ENCODE measurements at regions not wholly inside any gene's neighbourhood (a gene's known extent, or its start where the extent isn't known, plus 50 kb on each side); places are given as distances from the start of the nearest gene placed in this dataset.
"Not testable (repeated sequence)": the region's sequence is repeated elsewhere in the genome, so short reads cannot be mapped to it uniquely, and the experiment has no call there.

DNA sequence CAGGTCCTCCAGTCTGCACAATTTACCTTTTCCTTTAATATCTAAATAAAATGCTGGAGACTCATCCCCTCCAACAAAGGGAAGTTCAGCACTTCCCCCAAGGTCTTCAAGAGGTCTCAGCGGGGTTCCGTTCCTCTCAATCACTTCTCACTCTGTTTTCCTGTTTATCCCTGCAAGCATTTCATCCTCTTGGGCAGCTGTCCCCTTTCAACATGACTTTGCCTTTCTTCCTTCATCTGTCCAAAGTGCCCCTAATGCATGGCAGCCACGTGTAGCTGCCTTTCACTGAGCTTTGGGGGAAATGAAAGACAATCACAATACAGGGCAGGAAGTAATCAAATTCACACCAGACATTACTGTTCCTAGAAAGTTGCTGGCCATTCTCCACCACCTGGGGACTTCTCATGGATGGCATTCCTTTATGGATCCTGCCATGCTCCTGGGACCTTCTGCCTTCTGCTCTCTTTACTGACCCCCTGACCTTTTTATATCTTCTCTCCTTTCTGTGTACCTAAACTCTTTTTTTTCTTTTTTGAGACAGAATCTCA, 79.7 kb upstream of the USP9X start:
- DNase-seq: no peak

- peak; percentile 1 for DNase-seq
Observed at GRCh38 chrX:41009850-41010846, 75.1 kb upstream of the USP9X start.

DNA sequence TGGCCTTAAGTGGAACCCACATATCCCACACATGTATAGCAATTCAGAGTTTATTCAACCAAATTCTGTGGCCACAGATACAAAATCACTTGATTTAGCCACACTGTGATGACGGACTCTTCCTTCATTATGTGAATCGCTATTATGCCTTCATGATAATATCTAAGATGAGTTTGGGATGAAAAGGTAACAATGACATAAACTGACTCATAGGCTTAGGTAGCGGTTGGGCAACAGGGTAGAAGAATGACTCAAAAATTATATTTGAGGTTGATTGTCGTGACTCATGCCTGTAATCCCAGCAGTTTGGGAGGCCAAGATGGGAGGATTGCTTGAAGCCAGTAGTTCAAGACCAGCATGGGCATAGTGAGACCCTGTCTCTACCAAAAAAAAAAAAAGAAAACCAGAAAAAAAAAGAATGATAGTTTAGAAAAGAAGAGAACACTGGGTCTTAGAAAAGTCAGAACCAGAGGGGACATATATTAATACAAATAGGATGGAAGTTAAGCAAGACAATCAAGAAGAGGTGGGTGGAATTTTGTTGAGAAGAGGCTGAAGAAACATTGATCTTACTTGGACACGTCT, 70.4 kb upstream of the USP9X start:
- no peak for DNase-seq

- DNase-seq: not testable (repeated sequence)
Observed at GRCh38 chrX:41017785-41018184, 67.5 kb upstream of the USP9X start.

DNA sequence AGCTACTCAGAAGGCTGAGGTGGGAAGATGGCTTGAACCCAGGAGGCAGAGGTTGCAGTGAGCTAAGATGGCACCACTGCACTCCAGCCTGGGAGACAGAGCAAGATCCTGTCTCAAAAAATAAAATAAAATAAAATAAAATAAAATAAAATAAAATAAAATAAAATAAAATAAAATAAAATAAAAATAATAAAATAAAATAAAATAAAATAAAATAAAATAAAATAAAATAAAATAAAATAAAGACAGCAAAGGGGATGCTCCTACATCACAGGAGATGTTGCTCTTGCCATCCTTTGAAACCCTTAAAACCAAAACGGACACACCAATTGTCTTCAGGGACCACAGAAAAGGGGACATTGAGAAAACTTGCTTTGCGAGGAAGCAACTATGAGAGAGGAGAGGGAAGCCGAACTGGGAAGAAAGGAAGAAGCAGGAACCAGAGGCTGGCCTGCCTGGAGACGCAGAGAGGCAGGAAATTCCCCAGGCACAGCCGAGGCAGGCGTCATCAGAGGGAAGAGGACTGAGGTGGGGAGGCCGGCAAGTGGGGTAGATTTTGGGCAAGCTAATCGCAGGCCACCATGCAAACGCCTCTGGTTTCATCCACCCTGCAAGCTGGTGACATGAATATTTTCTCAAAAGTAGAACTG, 66.7 kb upstream of the USP9X start:
- DNase-seq: not testable (repeated sequence)

DNA sequence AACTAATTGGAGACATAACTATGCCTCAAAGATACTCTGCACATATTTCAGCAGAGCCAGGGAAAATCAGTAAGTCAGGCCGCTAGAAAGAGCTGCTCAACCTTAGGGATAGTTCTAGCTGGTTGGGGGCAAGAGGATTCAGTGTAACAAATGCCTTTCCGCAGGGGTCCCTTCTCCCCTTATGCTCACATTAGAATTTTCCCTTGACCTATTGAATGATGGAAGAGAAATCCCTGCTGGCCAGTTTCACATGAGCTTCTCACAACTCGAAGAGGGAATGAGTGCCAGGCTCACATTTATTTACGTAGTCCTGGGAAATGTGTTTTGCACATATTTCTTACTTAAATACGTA, 66.2 kb upstream of the USP9X start:
- no peak for DNase-seq

DNA sequence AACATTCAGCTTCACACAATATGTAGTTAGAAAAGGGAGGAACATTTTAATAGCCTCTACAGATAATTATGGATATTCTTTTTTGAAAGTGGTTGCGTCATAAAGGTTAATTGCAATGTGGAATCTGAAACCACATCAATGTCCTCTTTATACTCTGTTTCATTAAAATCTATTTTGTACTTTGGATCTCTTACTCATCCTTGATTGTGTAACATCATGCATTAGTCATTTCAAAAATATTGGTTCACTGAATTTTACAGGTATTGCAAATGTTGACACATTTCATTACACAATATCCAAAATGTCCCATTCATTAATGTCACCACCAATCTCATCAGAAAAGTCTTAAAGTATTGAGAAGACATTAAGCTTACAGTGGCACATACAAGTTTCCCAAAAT, 62.7 kb upstream of the USP9X start:
- no peak for DNase-seq

GRCh38 chrX:41023098-41023497, 62.1 kb upstream of the USP9X start:
- no peak for DNase-seq

DNA sequence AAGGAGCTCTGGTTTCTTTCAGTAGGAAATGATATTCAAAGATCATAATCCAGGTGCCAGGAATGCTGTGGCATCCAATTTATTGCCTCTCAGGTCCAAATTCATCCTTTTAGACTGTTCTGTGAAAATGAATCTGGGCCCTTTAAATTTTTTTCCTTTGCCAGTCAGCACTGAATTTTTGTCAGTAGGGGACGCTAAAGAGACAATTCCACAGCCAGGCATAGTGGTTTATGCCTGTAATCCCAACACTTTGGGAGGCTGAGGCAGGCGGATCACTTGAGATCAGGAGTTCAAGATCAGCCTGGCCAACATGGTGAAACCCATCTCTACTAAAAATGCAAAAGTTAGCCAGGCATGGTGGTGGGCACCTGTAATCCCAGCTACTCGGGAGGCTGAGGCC, 60.9 kb upstream of the USP9X start:
- not testable (repeated sequence) for DNase-seq

DNA sequence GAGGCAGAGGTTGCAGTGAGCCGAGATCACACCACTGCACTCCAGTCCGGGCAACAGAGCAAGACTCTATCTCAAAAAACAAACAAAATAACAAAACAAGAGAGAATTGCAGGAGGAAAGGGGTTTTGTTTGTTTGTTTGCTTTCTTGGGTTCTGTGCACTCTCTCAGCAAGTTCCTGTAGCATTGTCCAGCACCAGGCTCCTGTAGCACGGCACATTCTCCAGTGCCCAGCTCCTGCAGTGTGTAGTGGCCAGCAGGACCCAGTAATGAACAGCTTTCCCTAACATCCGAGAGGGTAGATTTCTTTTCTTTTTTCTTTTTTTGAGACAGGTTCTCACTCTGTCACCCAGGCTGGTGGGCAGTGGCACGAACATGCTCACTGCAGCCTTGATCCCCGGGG, 60.5 kb upstream of the USP9X start:
- DNase-seq: no peak

GRCh38 chrX:41025926-41026701, 59.1 kb upstream of the USP9X start:
- no peak for DNase-seq

DNA sequence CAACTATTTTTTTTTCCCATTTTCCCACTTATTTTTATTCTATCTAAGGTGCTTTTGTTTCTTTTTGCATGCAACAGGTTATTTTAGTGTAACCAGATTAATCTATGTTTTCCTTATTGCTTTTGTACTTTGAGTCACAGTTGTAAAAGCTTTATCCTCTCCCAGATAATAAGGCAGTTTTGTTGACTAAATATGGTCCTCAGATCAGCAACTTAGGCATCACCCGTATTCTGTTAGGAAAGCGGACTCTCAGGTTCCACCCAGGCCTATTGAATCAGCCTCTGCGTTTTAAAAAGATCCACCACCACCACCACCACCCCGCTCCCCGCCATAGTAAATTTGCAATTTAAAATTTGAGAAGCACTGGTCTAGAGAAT, 58.6 kb upstream of the USP9X start:
- DNase-seq: no peak

DNA sequence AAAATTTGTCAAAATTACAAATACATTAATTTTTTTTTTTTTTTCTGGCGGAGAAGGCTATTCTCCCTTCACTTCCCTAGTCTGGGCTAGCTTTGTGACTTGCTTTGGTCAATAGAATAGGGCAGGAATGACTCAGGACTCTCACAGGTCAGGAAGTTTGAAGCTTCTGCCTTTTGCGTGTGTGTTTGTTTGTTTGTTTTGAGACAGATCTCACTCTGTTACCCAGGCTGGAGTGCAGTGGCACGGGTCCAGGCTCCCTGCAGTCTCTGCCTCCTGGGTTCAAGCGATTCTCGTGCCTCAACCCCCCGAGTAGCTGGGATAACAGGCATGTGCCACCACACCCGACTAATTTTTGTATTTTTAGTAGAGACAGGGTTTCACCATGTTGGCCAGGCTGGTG, 55.9 kb upstream of the USP9X start:
- DNase-seq: no peak

DNA sequence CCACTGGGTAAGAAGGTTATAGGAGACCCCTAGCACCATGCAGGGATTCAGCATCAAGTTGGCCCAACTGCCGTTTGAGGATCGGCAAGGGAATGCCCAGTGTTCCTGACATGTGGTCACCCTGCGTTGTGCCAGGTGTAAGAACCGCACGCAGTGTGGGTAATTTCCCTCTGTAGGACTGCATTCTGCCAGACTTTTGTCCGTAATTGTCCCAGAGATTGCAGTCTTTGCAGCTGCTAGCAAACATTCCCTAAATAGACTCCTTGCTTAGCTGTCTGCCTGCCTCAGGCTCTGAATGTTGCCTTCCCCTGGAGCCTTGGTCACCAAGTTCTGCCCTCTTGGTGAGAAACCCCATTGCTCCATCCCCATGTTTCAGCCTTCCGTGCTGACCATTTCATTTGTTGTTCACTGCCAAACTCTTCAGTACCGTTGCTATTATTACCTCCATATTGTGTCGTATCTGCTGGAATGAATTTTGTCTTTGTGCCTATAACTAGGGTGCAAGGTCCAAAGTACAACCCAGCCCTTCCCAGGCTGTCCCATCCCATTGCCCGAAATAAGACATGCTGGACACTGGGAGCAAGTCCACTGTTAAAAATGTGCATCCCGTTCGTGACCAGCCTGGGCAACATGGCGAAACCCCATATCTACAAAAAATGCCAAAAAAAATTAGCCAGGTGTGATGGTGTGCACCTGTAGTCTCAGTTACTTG, 53.8 kb upstream of the USP9X start:
- no peak for DNase-seq

GRCh38 chrX:41033299-41033698, 51.9 kb upstream of the USP9X start:
- no peak for DNase-seq

GRCh38 chrX:41034902-41035301, 50.3 kb upstream of the USP9X start:
- DNase-seq: not testable (repeated sequence)

All from T-helper 9 cell (primary cell).